ENCODE measurements at regions not wholly inside any gene's neighbourhood (a gene's known extent, or its start where the extent isn't known, plus 50 kb on each side); places are given as distances from the start of the nearest gene placed in this dataset.

- Mint-ChIP-seq H3K27me3 (no peaks in the 10 kb centered on the region), H3K27ac (peak overlapping the region; percentile 80), H3K4me3 (peak overlapping the region; percentile 60), H3K9me3 (ENCODE audit: insufficient read depth) (peaks cover 3% of the 10 kb centered on the region), H3K4me1 (peaks cover 47% of the 10 kb centered on the region)
- no peaks in the 10 kb centered on the region for H3K79me2 ChIP-seq (ENCODE audit: control insufficient read depth, insufficient read depth, low read length)
- H3K4me1 ChIP-seq (ENCODE audit: control insufficient read depth in 2 of 2, insufficient read depth in 2 of 2, low read length in 2 of 2) = peaks cover 27 to 29% of the 10 kb centered on the region in 2 donors
- ATAC-seq (ENCODE audit: low read depth) = peak; percentile 80
- peak overlapping the region; percentile 4 to 23 for H3K27ac ChIP-seq (ENCODE audit: low read length in 2 of 2)
- WGBS (ENCODE audit: insufficient coverage) = 6% methylated on average over 2 of the region's 8 CpGs
- H3K4me2 ChIP-seq (replicated peaks; ENCODE audit: low read depth, low read length, poor library complexity, severe bottlenecking) = peak overlapping the region; percentile 44
- H3K27me3 ChIP-seq (replicated peaks in 1 of 4; ENCODE audit: control extremely low read depth in 1 of 4, control insufficient read depth in 3 of 4, insufficient read depth in 4 of 4, low read length in 3 of 4) = no peaks in the 10 kb centered on the region
- no peak overlapping the region for H3K9ac ChIP-seq (ENCODE audit: low read length)
- no peak overlapping the region for H2AFZ ChIP-seq (ENCODE audit: insufficient read depth, low read depth, low read length, poor library complexity, severe bottlenecking)
- DNase-seq = peak; percentile 81
- no peak overlapping the region for H3K4me3 ChIP-seq (ENCODE audit: control extremely low read depth in 1 of 5, extremely low read depth in 1 of 5, insufficient read depth in 1 of 5, low read depth in 2 of 5, low read length in 4 of 5)
- H3K36me3 ChIP-seq (replicated peaks in 1 of 2; ENCODE audit: control extremely low read depth in 1 of 2, control insufficient read depth in 1 of 2, extremely low read depth in 1 of 2, insufficient read depth in 2 of 2, low read length in 1 of 2) = no peaks in the 10 kb centered on the region
- CTCF ChIA-PET = interaction anchor here (0.7 to 2.5 kb wide), 10 partner anchors 26 to 313 kb away, joined by 3 to 9 read pairs (median 4); no protein-coding TSS in a partner anchor
- peaks cover 4 to 17% (median 12%) of the 10 kb centered on the region in 3 donors for H3K9me3 ChIP-seq (ENCODE audit: control extremely low read depth in 1 of 3, control insufficient read depth in 2 of 3, insufficient read depth in 1 of 3, low read length in 2 of 3)
- intact Hi-C loops (cut with micrococcal nuclease) = loop anchor here (2.0 kb wide), 2 partner anchors 16 to 28 kb away; no protein-coding TSS in a partner anchor
- POLR2A ChIA-PET = interaction anchor here (0.6 to 0.7 kb wide), 5 partner anchors 13 to 286 kb away, joined by 3 to 9 read pairs (median 5); no protein-coding TSS in a partner anchor
- H4K20me1 ChIP-seq (ENCODE audit: control insufficient read depth, insufficient read depth, low read length, poor library complexity, severe bottlenecking) = no peaks in the 10 kb centered on the region
- no peak for TF ChIP-seq EZH2 (IDR thresholded peaks at IDR 0.05; ENCODE audit: borderline replicate concordance, insufficient read depth, low read depth, low read length, poor library complexity, severe bottlenecking)
- peak; percentile 51 for TF ChIP-seq CTCF (IDR thresholded peaks at IDR 0.05)
These were observed 268.4 kb downstream of the ETS1 start for GRCh38 chr11:128318856-128319474.

GRCh38 chr11:128316541-128317227 lies 270.7 kb downstream of the ETS1 start:
- Histone ChIP-seq H3K4me1 (ENCODE audit: control insufficient read depth in 2 of 2, insufficient read depth in 2 of 2, low read length in 2 of 2) (peaks cover 19 to 21% of the 10 kb centered on the region in 2 donors), H3K27me3 (replicated peaks in 1 of 4; ENCODE audit: control extremely low read depth in 1 of 4, control insufficient read depth in 3 of 4, insufficient read depth in 4 of 4, low read length in 3 of 4) (no peaks in the 10 kb centered on the region), H3K9ac (ENCODE audit: low read length) (no peak overlapping the region), H3K36me3 (replicated peaks in 1 of 2; ENCODE audit: control extremely low read depth in 1 of 2, control insufficient read depth in 1 of 2, extremely low read depth in 1 of 2, insufficient read depth in 2 of 2, low read length in 1 of 2) (no peaks in the 10 kb centered on the region), H3K4me3 (ENCODE audit: control extremely low read depth in 1 of 5, extremely low read depth in 1 of 5, insufficient read depth in 1 of 5, low read depth in 2 of 5, low read length in 4 of 5) (no peak overlapping the region), H3K79me2 (ENCODE audit: control insufficient read depth, insufficient read depth, low read length) (no peaks in the 10 kb centered on the region), H3K4me2 (replicated peaks; ENCODE audit: low read depth, low read length, poor library complexity, severe bottlenecking) (no peak overlapping the region), H3K27ac (ENCODE audit: low read length in 2 of 2) (no peak overlapping the region), H2AFZ (ENCODE audit: insufficient read depth, low read depth, low read length, poor library complexity, severe bottlenecking) (no peak overlapping the region), H3K9me3 (ENCODE audit: control extremely low read depth in 1 of 3, control insufficient read depth in 2 of 3, insufficient read depth in 1 of 3, low read length in 2 of 3) (peaks cover 4 to 20% (median 12%) of the 10 kb centered on the region in 3 donors), H4K20me1 (ENCODE audit: control insufficient read depth, insufficient read depth, low read length, poor library complexity, severe bottlenecking) (no peaks in the 10 kb centered on the region)
- no CpG with 5 or more reads among the region's 4 CpGs for WGBS (ENCODE audit: insufficient coverage)
- POLR2A ChIA-PET = no interaction called here
- Mint-ChIP-seq H3K27me3 (no peaks in the 10 kb centered on the region), H3K4me1 (peaks cover 41% of the 10 kb centered on the region), H3K4me3 (no peak overlapping the region), H3K9me3 (ENCODE audit: insufficient read depth) (peaks cover 3% of the 10 kb centered on the region), H3K27ac (no peak overlapping the region)
- CTCF ChIA-PET = interaction anchor here (1.1 to 2.5 kb wide), 4 partner anchors 9 to 315 kb away, joined by 3 to 9 read pairs (median 6); no protein-coding TSS in a partner anchor
- intact Hi-C loops (cut with micrococcal nuclease) = no loop called here
- ATAC-seq (ENCODE audit: low read depth) (no peak), DNase-seq (no peak)
- no peak for TF ChIP-seq EZH2 (IDR thresholded peaks at IDR 0.05; ENCODE audit: borderline replicate concordance, insufficient read depth, low read depth, low read length, poor library complexity, severe bottlenecking)
- TF ChIP-seq CTCF (IDR thresholded peaks at IDR 0.05) = no peak

All from B cell (primary cell).